ENCODE measurements at regions not wholly inside any gene's neighbourhood (a gene's known extent, or its start where the extent isn't known, plus 50 kb on each side); places are given as distances from the start of the nearest gene placed in this dataset.

DNA sequence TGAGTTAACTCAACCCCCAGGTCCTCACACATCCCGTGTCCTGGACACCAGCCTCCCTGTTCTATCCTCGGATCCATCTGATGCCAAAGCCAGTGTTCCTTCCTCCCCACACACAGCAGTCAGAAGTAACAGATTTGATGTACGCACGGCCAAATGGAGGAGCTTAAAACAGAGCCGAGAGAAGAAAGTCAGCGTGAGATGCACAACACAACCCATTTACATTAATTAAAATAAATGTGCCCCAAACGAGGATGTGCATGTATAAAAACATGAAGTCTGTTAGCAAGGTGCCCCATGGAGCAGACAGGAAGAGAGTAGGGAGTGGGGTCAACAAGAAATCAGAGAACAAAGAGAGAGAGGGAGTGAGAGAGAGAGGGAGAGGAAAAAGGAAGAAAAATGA lies 191.2 kb downstream of the HAUS1 start:
- H3K4me3 ChIP-seq (replicated peaks in 1 of 2; ENCODE audit: low read depth in 1 of 2, low read length in 2 of 2) = no peak overlapping the region
- H3K9ac ChIP-seq (ENCODE audit: low read length) = no peak overlapping the region
- BruUV-seq (replicated peaks) = no TSS peak
- no peak overlapping the region for H3K27ac ChIP-seq (ENCODE audit: low read depth, low read length)
- CTCF ChIA-PET = no interaction called here
- H4K20me1 ChIP-seq (ENCODE audit: insufficient read depth) = no peaks in the 10 kb centered on the region
- no peaks in the 10 kb centered on the region for H3K79me2 ChIP-seq (ENCODE audit: insufficient read depth, low read length)
- DNase-seq (ENCODE audit: low read depth, low spot score) (no peak), ATAC-seq (no peak)
- no peak for TF ChIP-seq REST (IDR thresholded peaks at IDR 0.05; ENCODE audit: low read depth)
- TF ChIP-seq POLR2A (IDR thresholded peaks at IDR 0.05; ENCODE audit: borderline replicate concordance, extremely low read depth, insufficient read depth, insufficient read length) = no peak
- TF ChIP-seq CEBPB (IDR thresholded peaks at IDR 0.05; ENCODE audit: low read depth) = no peak
- TF ChIP-seq RAD21 (IDR thresholded peaks at IDR 0.05; ENCODE audit: low read depth) = no peak
- TF ChIP-seq SRF (IDR thresholded peaks at IDR 0.05; ENCODE audit: low read depth) = no peak
- no peak for TF ChIP-seq POLR2AphosphoS5 (IDR thresholded peaks at IDR 0.05; ENCODE audit: low read depth, low read length)
- TF ChIP-seq EZH2phosphoT487 (IDR thresholded peaks at IDR 0.05; ENCODE audit: borderline replicate concordance) = no peak
- no peak for TF ChIP-seq SIN3A (IDR thresholded peaks at IDR 0.05; ENCODE audit: low read depth)
- TF ChIP-seq ELF1 (IDR thresholded peaks at IDR 0.05; ENCODE audit: borderline replicate concordance, low read depth) = no peak
- TF ChIP-seq, protein P1, sequence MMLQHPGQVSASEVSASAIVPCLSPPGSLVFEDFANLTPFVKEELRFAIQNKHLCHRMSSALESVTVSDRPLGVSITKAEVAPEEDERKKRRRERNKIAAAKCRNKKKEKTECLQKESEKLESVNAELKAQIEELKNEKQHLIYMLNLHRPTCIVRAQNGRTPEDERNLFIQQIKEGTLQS (IDR thresholded peaks at IDR 0.05) = no peak
- TF ChIP-seq TCF7L2 (IDR thresholded peaks at IDR 0.05; ENCODE audit: borderline replicate concordance, extremely low read depth, insufficient read depth, insufficient read length) = no peak
- TF ChIP-seq CBX3 (IDR thresholded peaks at IDR 0.05; ENCODE audit: low read depth) = no peak
- no peak for TF ChIP-seq ZBTB33 (IDR thresholded peaks at IDR 0.05; ENCODE audit: extremely low read depth, insufficient replicate concordance, low read length)
- TF ChIP-seq, protein P2, sequence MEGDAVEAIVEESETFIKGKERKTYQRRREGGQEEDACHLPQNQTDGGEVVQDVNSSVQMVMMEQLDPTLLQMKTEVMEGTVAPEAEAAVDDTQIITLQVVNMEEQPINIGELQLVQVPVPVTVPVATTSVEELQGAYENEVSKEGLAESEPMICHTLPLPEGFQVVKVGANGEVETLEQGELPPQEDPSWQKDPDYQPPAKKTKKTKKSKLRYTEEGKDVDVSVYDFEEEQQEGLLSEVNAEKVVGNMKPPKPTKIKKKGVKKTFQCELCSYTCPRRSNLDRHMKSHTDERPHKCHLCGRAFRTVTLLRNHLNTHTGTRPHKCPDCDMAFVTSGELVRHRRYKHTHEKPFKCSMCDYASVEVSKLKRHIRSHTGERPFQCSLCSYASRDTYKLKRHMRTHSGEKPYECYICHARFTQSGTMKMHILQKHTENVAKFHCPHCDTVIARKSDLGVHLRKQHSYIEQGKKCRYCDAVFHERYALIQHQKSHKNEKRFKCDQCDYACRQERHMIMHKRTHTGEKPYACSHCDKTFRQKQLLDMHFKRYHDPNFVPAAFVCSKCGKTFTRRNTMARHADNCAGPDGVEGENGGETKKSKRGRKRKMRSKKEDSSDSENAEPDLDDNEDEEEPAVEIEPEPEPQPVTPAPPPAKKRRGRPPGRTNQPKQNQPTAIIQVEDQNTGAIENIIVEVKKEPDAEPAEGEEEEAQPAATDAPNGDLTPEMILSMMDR (IDR thresholded peaks at IDR 0.05 in 2 of 3, conservative IDR thresholded peaks at IDR 0.05 in 1 of 3; ENCODE audit: borderline replicate concordance in 1 of 3, insufficient read depth in 1 of 3, low read depth in 2 of 3, low read length in 2 of 3) = no peak
- TF ChIP-seq YY1 (IDR thresholded peaks at IDR 0.05; ENCODE audit: extremely low read depth, insufficient replicate concordance, low read depth, low read length) = no peak
- TF ChIP-seq EGR1 (IDR thresholded peaks at IDR 0.05; ENCODE audit: low read depth) = no peak
- TF ChIP-seq SP1 (IDR thresholded peaks at IDR 0.05; ENCODE audit: low read depth) = no peak
- no peaks in the 10 kb centered on the region for H3K4me1 ChIP-seq (ENCODE audit: control insufficient read depth in 1 of 2, insufficient read depth in 2 of 2, low read length in 2 of 2)
- no peaks in the 10 kb centered on the region for H3K9me2 ChIP-seq (ENCODE audit: insufficient read depth)
- no peaks in the 10 kb centered on the region for H3K27me3 ChIP-seq (ENCODE audit: insufficient read depth, low read length)
- no peak overlapping the region for H2AFZ ChIP-seq (ENCODE audit: low read depth, low read length, poor library complexity, severe bottlenecking)
- no peaks in the 10 kb centered on the region for H3K9me3 ChIP-seq (ENCODE audit: control insufficient read depth in 1 of 2, insufficient read depth in 1 of 2, low read depth in 1 of 2, low read length in 2 of 2)
- intact Hi-C loops (cut with micrococcal nuclease) = no loop called here
- RAD21 ChIA-PET (ENCODE audit: low non-redundant PET in 1 of 2, low total read pairs in 2 of 2, uncharacterized antibody in 2 of 2, unreplicated experiment in 2 of 2) = no interaction called here
- no peaks in the 10 kb centered on the region for H3K36me3 ChIP-seq (ENCODE audit: control insufficient read depth in 1 of 2, insufficient read depth in 2 of 2, low read length in 2 of 2)
- no peak overlapping the region for H3K4me2 ChIP-seq (ENCODE audit: low read length)
- POLR2A ChIA-PET = no interaction called here

Data from HCT116 (cell line).